ENCODE measurements at regions not wholly inside any gene's neighbourhood (a gene's known extent, or its start where the extent isn't known, plus 50 kb on each side); places are given as distances from the start of the nearest gene placed in this dataset.

GRCh38 chr2:144889348-144889747, 369.4 kb upstream of the ZEB2 start:
- no peak overlapping the region for H3K4me2 ChIP-seq
- H3K9me3 ChIP-seq (replicated peaks in 1 of 11), result no peaks in the 10 kb centered on the region
- H3K4me3 ChIP-seq, result no peak overlapping the region
- H4K20me1 ChIP-seq, result no peaks in the 10 kb centered on the region
- H3K9ac ChIP-seq, result no peak overlapping the region
- H3K27ac ChIP-seq, result no peak overlapping the region
- TF ChIP-seq Cebpa-rat (IDR thresholded peaks at IDR 0.05), result no peak
- no peaks in the 10 kb centered on the region for H3K27me3 ChIP-seq
- peaks cover 0 to 7% (median 4%) of the 10 kb centered on the region in 10 experiments; a peak in 9 of 20 replicates for H3K4me1 ChIP-seq
- H3K36me3 ChIP-seq, result no peaks in the 10 kb centered on the region

DNA sequence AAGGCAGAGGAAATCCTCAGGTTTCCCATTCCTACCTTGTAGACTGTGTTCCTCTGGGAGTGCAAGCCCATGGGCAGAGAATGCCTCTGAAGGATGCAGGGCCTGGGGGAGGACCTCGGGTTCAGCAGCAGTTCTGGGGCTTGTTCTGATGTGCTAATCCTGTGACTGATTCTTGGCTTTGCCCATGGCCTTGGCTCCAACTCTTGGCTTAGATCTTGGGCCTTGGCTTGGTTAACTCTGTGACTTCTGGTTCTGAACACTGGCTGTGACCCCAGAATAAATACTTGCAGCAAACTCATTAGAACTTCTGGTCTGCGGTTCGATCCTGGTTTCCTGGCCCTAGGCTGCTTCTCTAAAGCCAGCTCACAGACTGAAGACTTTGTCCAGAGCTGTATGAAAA, 366.9 kb upstream of the ZEB2 start:
- H3K27me3 ChIP-seq, result no peaks in the 10 kb centered on the region
- H3K27ac ChIP-seq, result no peak overlapping the region
- peaks cover 0 to 2% (median 0%) of the 10 kb centered on the region in 11 experiments; a peak in 1 of 22 replicates for H3K9me3 ChIP-seq (replicated peaks in 1 of 11)
- H3K4me1 ChIP-seq, result peaks cover 0 to 7% (median 4%) of the 10 kb centered on the region in 10 experiments; a peak in 9 of 20 replicates
- H3K4me3 ChIP-seq, result no peak overlapping the region
- no peak overlapping the region for H3K9ac ChIP-seq
- no peaks in the 10 kb centered on the region for H4K20me1 ChIP-seq
- TF ChIP-seq Cebpa-rat (IDR thresholded peaks at IDR 0.05), result no peak
- no peaks in the 10 kb centered on the region for H3K36me3 ChIP-seq
- no peak overlapping the region for H3K4me2 ChIP-seq

- no peaks in the 10 kb centered on the region for H4K20me1 ChIP-seq
- H3K9me3 ChIP-seq (replicated peaks in 1 of 11), result peaks cover 0 to 5% (median 0%) of the 10 kb centered on the region in 11 experiments; a peak in 3 of 22 replicates
- no peaks in the 10 kb centered on the region for H3K36me3 ChIP-seq
- H3K4me3 ChIP-seq, result no peak overlapping the region
- no peak overlapping the region for H3K4me2 ChIP-seq
- no peaks in the 10 kb centered on the region for H3K4me1 ChIP-seq
- no peaks in the 10 kb centered on the region for H3K27me3 ChIP-seq
- TF ChIP-seq Cebpa-rat (IDR thresholded peaks at IDR 0.05), result no peak
- H3K27ac ChIP-seq, result no peak overlapping the region
- no peak overlapping the region for H3K9ac ChIP-seq
Observed at GRCh38 chr2:144877893-144878292, 358.0 kb upstream of the ZEB2 start.

DNA sequence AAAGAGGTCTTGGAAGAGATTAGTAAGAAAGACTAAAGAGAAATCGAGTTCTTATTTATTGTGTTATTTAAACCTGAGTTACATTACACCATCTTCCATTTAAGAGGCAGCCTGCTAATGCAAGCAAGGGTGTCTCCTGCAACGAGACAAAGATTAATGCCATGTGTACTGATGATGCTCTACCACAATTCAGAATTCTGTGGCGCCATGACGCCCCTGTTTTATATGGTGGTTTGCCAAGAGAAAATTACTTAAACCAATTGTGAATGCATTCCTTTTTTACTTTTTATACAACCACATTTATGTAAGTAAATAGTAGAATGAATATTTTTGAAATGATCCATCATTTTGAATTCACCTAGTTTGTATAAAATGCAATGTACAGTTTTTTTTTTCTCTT, 356.1 kb upstream of the ZEB2 start:
- Histone ChIP-seq H3K4me1 (no peaks in the 10 kb centered on the region), H3K27ac (no peak overlapping the region), H3K4me3 (no peak overlapping the region), H4K20me1 (no peaks in the 10 kb centered on the region), H3K9ac (no peak overlapping the region), H3K27me3 (no peaks in the 10 kb centered on the region), H3K9me3 (replicated peaks in 1 of 11) (peaks cover 0 to 1% (median 0%) of the 10 kb centered on the region in 11 experiments; a peak in 2 of 22 replicates), H3K36me3 (no peaks in the 10 kb centered on the region), H3K4me2 (no peak overlapping the region)
- no peak for TF ChIP-seq Cebpa-rat (IDR thresholded peaks at IDR 0.05)

GRCh38 chr2:144875290-144875969, 355.5 kb upstream of the ZEB2 start:
- no peak for TF ChIP-seq Cebpa-rat (IDR thresholded peaks at IDR 0.05)
- no peak overlapping the region for H3K4me2 ChIP-seq
- no peaks in the 10 kb centered on the region for H3K27me3 ChIP-seq
- H3K9me3 ChIP-seq (replicated peaks in 1 of 11), result no peaks in the 10 kb centered on the region
- no peak overlapping the region for H3K9ac ChIP-seq
- H3K4me1 ChIP-seq, result no peaks in the 10 kb centered on the region
- no peaks in the 10 kb centered on the region for H4K20me1 ChIP-seq
- H3K27ac ChIP-seq, result no peak overlapping the region
- H3K36me3 ChIP-seq, result no peaks in the 10 kb centered on the region
- no peak overlapping the region for H3K4me3 ChIP-seq

DNA sequence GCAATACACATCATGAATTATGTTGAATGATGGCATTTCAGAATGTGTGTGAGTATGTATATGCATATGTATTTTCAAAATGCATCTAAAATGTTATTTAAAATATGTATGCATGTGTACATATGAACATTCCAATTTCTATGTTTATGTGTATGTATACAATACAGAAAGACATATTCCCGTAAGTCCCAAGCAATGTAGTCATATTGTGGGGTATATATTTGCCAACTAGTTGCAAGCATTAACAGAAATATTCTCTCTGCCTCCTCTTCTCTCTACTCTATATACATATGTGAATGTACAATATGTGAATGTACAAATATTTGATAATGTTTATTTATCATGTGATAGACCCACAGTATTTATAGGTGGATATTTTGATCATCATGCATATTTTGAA, 345.8 kb upstream of the ZEB2 start:
- no peak overlapping the region for H3K4me2 ChIP-seq
- H3K4me1 ChIP-seq, result no peaks in the 10 kb centered on the region
- no peaks in the 10 kb centered on the region for H3K9me3 ChIP-seq (replicated peaks in 1 of 11)
- TF ChIP-seq Cebpa-rat (IDR thresholded peaks at IDR 0.05), result no peak
- H3K27me3 ChIP-seq, result no peaks in the 10 kb centered on the region
- no peak overlapping the region for H3K4me3 ChIP-seq
- H4K20me1 ChIP-seq, result no peaks in the 10 kb centered on the region
- no peak overlapping the region for H3K9ac ChIP-seq
- H3K36me3 ChIP-seq, result no peaks in the 10 kb centered on the region
- H3K27ac ChIP-seq, result no peak overlapping the region

- Histone ChIP-seq H3K9ac (no peak overlapping the region), H4K20me1 (no peaks in the 10 kb centered on the region), H3K27me3 (no peaks in the 10 kb centered on the region), H3K4me1 (no peaks in the 10 kb centered on the region), H3K36me3 (no peaks in the 10 kb centered on the region), H3K9me3 (replicated peaks in 1 of 11) (peaks cover 2 to 12% (median 6%) of the 10 kb centered on the region in 11 experiments; a peak in 19 of 22 replicates), H3K4me3 (no peak overlapping the region), H3K27ac (no peak overlapping the region), H3K4me2 (no peak overlapping the region)
- TF ChIP-seq Cebpa-rat (IDR thresholded peaks at IDR 0.05), result no peak
Observed at GRCh38 chr2:144859716-144860115, 339.8 kb upstream of the ZEB2 start.

DNA sequence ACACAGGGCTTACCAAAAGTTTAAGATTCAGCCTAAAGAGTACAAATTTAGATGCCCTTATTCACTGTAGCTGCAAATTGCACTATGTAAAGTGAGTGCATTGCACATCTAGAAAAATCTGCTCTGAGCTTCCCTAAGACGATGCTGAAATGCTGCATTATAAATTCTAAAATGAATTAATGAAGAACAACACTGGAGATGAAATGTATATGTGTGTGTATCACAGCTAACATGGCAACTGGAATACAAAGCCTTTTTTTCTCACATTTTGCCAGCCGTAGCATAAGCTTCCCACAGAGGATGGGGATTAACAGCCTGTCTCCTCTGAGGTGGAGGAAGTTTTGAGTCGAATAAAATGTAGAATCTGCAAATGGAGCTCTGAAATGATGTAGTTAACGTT, 338.3 kb upstream of the ZEB2 start:
- Histone ChIP-seq H4K20me1 (no peaks in the 10 kb centered on the region), H3K9ac (no peak overlapping the region), H3K4me3 (no peak overlapping the region), H3K27me3 (no peaks in the 10 kb centered on the region), H3K9me3 (replicated peaks in 1 of 11) (peaks cover 5 to 24% (median 15%) of the 10 kb centered on the region in 11 experiments; a peak in 20 of 22 replicates), H3K36me3 (no peaks in the 10 kb centered on the region), H3K4me2 (no peak overlapping the region), H3K27ac (no peak overlapping the region), H3K4me1 (no peaks in the 10 kb centered on the region)
- TF ChIP-seq Cebpa-rat (IDR thresholded peaks at IDR 0.05), result no peak

DNA sequence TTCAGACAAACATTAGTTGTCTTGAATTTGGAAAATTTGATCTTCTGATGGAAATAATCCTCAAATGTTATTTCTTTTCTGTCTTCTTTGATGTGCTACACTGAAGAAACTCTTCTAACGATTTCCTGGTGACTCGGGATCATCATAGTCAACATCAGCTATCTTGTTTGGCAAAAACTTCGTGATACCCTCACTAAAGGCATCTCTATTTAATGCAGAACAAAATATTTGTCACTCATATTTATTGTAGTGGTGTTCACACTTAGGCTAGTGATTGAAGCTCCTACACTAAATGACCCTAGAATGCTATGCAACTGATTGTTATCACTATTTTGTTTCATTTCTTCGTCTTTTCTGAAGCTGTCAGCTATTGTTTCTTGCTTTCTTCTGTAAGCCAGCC, 334.7 kb upstream of the ZEB2 start:
- no peak for TF ChIP-seq Cebpa-rat (IDR thresholded peaks at IDR 0.05)
- Histone ChIP-seq H3K4me3 (no peak overlapping the region), H3K4me2 (no peak overlapping the region), H3K27me3 (no peaks in the 10 kb centered on the region), H4K20me1 (no peaks in the 10 kb centered on the region), H3K36me3 (no peaks in the 10 kb centered on the region), H3K4me1 (no peaks in the 10 kb centered on the region), H3K27ac (no peak overlapping the region), H3K9ac (no peak overlapping the region), H3K9me3 (replicated peaks in 1 of 11) (peaks cover 8 to 29% (median 15%) of the 10 kb centered on the region in 11 experiments; a peak in 20 of 22 replicates)

DNA sequence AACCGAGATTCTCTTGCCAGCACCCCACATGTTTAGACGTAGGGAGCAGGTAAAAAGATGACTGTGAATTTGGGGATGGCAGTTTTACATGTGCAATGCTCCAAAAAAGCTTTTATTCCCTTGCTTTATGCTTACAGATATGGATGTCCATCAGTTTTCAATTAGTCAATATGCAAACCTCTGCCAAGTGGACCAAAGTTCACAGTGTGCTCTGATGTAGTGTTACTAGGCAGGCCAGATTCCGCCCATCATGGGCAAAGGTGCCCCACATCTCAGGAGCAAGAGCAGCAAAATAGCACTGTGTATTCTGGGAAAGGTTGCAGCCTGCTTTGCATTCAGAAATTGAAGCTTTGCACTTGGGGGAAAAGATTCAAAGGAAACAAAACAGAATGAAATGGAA, 329.7 kb upstream of the ZEB2 start:
- H3K27me3 ChIP-seq, result no peaks in the 10 kb centered on the region
- H3K36me3 ChIP-seq, result no peaks in the 10 kb centered on the region
- no peaks in the 10 kb centered on the region for H4K20me1 ChIP-seq
- no peak overlapping the region for H3K4me2 ChIP-seq
- H3K4me1 ChIP-seq, result peaks cover 0 to 5% (median 0%) of the 10 kb centered on the region in 10 experiments; a peak in 3 of 20 replicates
- H3K9me3 ChIP-seq (replicated peaks in 1 of 11), result peaks cover 5 to 19% (median 8%) of the 10 kb centered on the region in 11 experiments; a peak in 20 of 22 replicates
- TF ChIP-seq Cebpa-rat (IDR thresholded peaks at IDR 0.05), result no peak
- H3K4me3 ChIP-seq, result no peak overlapping the region
- H3K27ac ChIP-seq, result no peak overlapping the region
- H3K9ac ChIP-seq, result no peak overlapping the region
